Transverse colon (tissue), 3 donors: ENCODE measurements at regions not wholly inside any gene's neighbourhood (a gene's known extent, or its start where the extent isn't known, plus 50 kb on each side); places are given as distances from the start of the nearest gene placed in this dataset.

Source experiments
- EP300 ChIP-seq: sonication (generic); formaldehyde crosslinking; IDR thresholded peaks from one replicate; pipeline ENCODE4 v1.6.1; 2017; ENCODE audit warnings: antibody characterized with exemption, low read depth
- TF ChIP-seq, protein P1 (sequence below), 5 experiments: fragments of 200-600 bp in 3 of 5; fragments of 450-650 bp in 2 of 5; sonication (generic) in 3 of 5; IDR thresholded peaks; 1 replicate in 2 of 5; 2 replicates in 3 of 5; pipeline ENCODE4 v1.5.1; 2016 to 2017; ENCODE audit warnings: antibody characterized with exemption in 5 of 5, inconsistent platforms in 3 of 5, mild to moderate bottlenecking in 2 of 5, moderate library complexity in 1 of 5

DNA sequence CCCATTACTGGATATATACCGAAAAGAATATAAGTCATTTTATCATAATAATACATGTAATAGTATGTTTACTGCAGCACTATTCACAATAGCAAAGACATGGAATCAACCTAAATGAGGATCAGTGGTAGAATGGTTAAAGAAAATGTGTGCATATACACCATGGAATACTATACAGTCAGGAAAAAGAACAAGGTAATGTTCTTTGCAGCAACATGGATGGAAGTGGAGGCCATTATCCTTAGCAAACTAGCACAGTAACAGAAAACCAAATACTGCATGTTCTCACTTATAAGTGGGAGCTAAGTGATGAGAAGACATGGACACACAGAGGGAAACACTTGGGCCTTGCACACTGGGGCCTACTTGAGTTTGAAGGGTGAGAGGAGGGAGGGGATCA lies 207.4 kb upstream of the APOOL start:
- TF ChIP-seq, protein P1, sequence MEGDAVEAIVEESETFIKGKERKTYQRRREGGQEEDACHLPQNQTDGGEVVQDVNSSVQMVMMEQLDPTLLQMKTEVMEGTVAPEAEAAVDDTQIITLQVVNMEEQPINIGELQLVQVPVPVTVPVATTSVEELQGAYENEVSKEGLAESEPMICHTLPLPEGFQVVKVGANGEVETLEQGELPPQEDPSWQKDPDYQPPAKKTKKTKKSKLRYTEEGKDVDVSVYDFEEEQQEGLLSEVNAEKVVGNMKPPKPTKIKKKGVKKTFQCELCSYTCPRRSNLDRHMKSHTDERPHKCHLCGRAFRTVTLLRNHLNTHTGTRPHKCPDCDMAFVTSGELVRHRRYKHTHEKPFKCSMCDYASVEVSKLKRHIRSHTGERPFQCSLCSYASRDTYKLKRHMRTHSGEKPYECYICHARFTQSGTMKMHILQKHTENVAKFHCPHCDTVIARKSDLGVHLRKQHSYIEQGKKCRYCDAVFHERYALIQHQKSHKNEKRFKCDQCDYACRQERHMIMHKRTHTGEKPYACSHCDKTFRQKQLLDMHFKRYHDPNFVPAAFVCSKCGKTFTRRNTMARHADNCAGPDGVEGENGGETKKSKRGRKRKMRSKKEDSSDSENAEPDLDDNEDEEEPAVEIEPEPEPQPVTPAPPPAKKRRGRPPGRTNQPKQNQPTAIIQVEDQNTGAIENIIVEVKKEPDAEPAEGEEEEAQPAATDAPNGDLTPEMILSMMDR (IDR thresholded peaks at IDR 0.05): no peak
- no peak for TF ChIP-seq EP300
